Left lobe of liver (tissue), 2 donors: ENCODE measurements at regions not wholly inside any gene's neighbourhood (a gene's known extent, or its start where the extent isn't known, plus 50 kb on each side); places are given as distances from the start of the nearest gene placed in this dataset.

ENCODE experiments used
- ATAC-seq: fragments of 200-7000 bp; cut with Tn5 transposase; one replicate; pipeline ENCODE4 v1.9.1; 2020; ENCODE audit warnings: mild to moderate bottlenecking, moderate library complexity
- DNase-seq: peaks from one replicate; pipeline ENCODE4 v3.0.0-alpha.2; 2020; ENCODE audit warnings: low spot score
- donor health status: DM: no; HTN: no; CAD: no; lungs with moderate emphysema.
- donor health status: DM: no; HTN: yes; CAD: no.

GRCh38 chr9:109910671-109911518, 130.9 kb downstream of the PALM2AKAP2 start:
- DNase-seq: no peak
- peak; percentile 11 for ATAC-seq

- DNase-seq (no peak), ATAC-seq (no peak)
Observed at GRCh38 chr9:109912082-109912582, 132.1 kb downstream of the PALM2AKAP2 start.

GRCh38 chr9:109912726-109913460, 132.9 kb downstream of the PALM2AKAP2 start:
- ATAC-seq: no peak
- DNase-seq: no peak

GRCh38 chr9:109913461-109913810, 133.4 kb downstream of the PALM2AKAP2 start:
- no peak for ATAC-seq

GRCh38 chr9:109914280-109915027, 134.5 kb downstream of the PALM2AKAP2 start:
- peak; percentile 61 for ATAC-seq
- no peak for DNase-seq

More at GRCh38 chr9:109913461-109913810, 133.4 kb downstream of the PALM2AKAP2 start:
- DNase-seq: no peak

- ATAC-seq: no peak
- DNase-seq: no peak
Observed at GRCh38 chr9:109916316-109916715, 136.3 kb downstream of the PALM2AKAP2 start.

GRCh38 chr9:109918339-109919163, 138.6 kb downstream of the PALM2AKAP2 start:
- DNase-seq: no peak
- ATAC-seq: no peak

- ATAC-seq (no peak), DNase-seq (no peak)
Observed at GRCh38 chr9:109919736-109920408, 139.9 kb downstream of the PALM2AKAP2 start.

GRCh38 chr9:109922617-109923470, 142.8 kb downstream of the PALM2AKAP2 start:
- ATAC-seq (peak; percentile 78), DNase-seq (peak; percentile 59)

GRCh38 chr9:109923471-109923760, 143.4 kb downstream of the PALM2AKAP2 start:
- ATAC-seq (no peak), DNase-seq (no peak)

- DNase-seq: no peak
- no peak for ATAC-seq
Observed at GRCh38 chr9:109923806-109924205, 143.8 kb downstream of the PALM2AKAP2 start.

GRCh38 chr9:109925799-109926198, 145.8 kb downstream of the PALM2AKAP2 start:
- ATAC-seq (peak; percentile 64), DNase-seq (peak; percentile 61)

- no peak for ATAC-seq
Observed at GRCh38 chr9:109926421-109926869, 146.4 kb downstream of the PALM2AKAP2 start.

GRCh38 chr9:109931623-109932022, 151.6 kb downstream of the PALM2AKAP2 start:
- ATAC-seq (no peak), DNase-seq (no peak)

More at GRCh38 chr9:109926421-109926869, 146.4 kb downstream of the PALM2AKAP2 start:
- no peak for DNase-seq

GRCh38 chr9:109934136-109934856, 154.3 kb downstream of the PALM2AKAP2 start:
- DNase-seq (no peak), ATAC-seq (no peak)

- no peak for ATAC-seq
Observed at GRCh38 chr9:109934857-109935215, 154.8 kb downstream of the PALM2AKAP2 start.

GRCh38 chr9:109935406-109936087, 155.5 kb downstream of the PALM2AKAP2 start:
- no peak for ATAC-seq

More at GRCh38 chr9:109934857-109935215, 154.8 kb downstream of the PALM2AKAP2 start:
- no peak for DNase-seq

More at GRCh38 chr9:109935406-109936087, 155.5 kb downstream of the PALM2AKAP2 start:
- no peak for DNase-seq
